ENCODE measurements at regions not wholly inside any gene's neighbourhood (a gene's known extent, or its start where the extent isn't known, plus 50 kb on each side); places are given as distances from the start of the nearest gene placed in this dataset.

DNA sequence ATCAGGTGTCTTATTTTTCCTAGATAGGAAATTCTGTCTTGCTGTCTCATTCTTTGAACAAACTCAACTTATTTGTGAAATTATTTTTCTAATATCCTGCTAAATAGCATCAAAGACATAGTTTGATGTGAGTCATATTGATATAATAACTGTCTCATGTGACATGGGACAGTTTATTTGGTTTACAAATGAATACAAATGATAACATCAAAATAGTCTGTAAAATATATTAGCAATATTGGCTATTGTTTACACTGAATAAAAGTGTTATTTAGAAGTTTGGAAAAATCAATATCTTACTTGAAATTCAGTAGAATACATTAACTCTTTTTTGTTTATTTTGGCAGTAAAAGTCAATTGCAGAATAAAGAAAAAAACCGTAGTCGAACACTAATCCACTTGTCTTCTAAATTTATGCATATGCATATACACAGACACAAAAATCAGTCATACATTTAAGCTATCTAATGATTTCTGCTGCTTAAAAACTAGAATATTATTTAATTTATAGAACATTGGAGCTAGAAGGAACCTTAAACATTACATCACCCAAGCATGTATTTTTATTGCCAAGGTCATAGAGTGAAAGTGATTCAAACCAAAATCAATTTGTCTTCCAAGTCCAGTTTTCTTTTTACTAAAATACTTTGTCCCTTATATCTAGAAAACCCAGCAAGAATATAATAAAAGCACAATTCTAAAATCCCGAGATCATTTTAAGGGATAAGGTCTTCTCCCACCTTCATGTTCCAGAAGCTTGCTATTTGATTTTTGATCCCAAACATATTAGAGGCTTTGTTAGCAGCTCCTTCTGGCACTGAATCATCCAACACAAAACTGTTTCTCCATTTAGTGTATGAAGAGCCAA is 776.5 kb upstream of the SLITRK1 start:
- DNase-seq (ENCODE audit: low read depth in 2 of 2), result no peak

DNA sequence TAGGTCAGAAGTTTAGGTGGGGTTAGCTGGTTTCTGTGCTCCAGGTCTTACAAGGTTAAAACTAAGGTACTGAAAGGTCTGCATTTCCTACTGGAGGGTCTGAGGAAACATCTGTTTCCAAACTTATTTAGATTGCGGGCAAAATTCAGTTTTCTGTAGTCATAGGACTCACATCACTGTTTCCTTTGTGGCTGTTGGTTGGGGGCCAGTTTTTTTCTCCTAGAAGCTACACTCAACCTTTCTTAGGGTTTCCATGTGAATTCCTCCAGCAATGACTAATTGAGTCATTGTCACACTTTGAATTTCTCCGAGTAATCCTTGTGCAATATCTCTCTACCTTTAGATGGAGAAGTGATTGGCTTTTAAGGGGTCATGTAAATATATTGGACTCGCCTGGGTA is 773.4 kb upstream of the SLITRK1 start:
- no peak for DNase-seq (ENCODE audit: low read depth in 2 of 2)

DNA sequence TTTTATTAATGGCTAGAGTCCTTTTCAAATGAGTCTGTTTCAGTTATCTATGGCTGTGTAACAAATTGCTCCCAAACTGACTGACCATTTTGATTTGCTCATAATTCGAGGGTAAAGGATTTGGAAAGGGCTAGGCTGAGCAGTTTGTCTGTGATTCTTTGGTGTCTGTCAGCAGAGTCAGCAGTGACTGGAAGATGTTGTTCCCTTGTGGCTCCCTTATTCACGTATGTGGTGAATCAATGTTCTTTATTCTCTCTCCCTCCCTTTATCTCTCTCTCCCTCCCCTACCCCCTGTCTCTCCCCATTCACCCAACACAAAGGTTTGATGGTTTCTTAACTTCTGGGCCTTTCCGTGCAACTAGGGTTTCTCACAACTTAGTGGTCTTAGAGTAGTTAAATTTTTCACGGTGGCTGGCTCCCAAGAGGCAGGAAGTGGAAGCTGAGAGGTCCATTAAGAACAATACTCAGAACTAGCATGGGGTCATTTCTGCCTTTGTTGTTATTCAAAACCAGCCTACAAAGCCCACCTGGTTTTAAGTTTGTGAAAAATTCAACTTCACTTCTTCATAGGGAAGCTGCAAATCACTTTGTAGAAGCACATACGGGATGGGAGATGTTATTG is 772.5 kb upstream of the SLITRK1 start:
- DNase-seq (ENCODE audit: low read depth in 2 of 2), result no peak

DNA sequence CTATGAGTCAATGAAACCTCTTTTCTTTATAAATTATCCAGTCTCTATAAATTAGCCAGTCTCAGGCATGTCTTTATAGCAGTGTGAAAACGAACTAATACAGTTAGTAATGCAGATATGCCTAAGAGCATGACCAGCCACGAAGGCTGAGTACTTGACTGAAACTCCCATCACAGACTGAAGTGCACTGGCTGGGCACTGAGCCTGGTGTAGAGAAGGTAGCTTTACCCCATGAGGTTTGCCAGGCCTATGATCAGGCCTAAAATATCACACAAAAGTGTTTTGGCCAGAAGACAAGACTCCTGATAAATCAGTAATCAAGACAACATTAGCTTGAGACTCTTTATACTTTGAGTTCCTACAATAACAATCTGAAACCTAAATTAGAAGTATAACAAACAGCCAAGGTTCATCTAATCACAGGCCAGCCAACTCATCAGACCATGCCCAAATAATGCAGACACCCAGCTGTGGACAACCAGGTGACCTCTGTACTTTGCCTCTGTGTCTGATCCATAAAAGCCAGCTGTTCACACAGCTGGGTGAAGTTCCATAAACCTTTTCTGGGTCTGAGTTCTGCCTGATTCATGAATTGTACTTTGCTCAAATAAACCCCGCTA is 771.8 kb upstream of the SLITRK1 start:
- DNase-seq (ENCODE audit: low read depth in 2 of 2), result no peak

DNA sequence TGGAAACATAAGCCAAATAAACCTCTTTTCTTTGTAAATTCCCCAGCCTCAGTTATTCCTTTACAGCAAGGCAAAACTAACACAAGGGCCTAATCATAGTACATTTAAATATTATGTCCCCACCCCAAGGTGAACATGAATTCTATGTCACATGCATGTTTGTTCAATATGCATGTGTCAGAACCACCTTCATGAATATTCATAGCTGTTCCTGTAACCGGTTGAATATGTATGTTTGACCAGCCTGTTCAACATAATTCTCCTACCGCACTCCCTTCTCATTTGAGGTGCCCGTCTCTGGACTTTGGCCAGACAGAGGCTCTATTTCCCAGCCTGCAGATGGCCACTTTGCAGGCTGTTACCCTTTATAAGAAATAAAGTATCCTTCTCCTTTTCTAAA is 769.4 kb upstream of the SLITRK1 start:
- DNase-seq (ENCODE audit: low read depth in 2 of 2), result no peak

DNA sequence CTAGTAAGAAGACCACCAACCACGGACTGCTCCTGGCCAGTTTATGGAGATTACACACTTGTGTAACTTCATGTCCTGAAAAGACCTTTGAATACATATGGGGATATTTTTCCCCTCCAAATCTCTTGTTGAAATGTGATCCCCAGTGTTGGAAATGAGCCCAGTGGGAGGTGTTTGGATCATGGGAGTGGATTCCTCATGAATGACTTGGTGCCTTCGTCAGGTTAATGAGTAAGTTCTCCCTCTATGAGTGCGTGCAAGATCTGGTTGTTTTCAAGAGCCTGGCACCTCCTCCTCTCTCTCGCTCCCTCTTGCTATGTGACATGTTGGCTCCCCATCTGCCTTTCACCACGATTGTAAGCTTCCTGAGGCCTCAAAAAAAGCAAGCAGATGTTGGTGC is 769.0 kb upstream of the SLITRK1 start:
- DNase-seq (ENCODE audit: low read depth in 2 of 2), result no peak

DNA sequence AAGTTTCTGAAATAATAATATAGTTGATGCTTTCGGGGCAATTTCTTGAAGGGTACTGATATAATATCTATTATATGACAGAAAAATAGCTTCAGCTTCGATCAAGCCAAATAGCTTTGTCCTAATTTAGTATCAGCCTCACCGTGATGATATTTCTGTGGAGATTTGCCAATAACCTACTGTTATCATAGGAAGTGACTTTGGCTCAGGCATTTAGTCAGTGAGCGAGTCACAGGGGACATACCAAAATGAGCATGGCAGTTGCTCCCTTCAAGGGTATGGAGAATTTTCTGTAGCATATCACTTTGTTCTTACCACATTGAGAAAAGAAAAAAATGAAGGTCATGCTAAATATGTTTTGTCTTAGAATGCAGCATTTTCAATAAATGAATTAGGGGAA is 767.6 kb upstream of the SLITRK1 start:
- DNase-seq (ENCODE audit: low read depth in 2 of 2), result no peak

DNA sequence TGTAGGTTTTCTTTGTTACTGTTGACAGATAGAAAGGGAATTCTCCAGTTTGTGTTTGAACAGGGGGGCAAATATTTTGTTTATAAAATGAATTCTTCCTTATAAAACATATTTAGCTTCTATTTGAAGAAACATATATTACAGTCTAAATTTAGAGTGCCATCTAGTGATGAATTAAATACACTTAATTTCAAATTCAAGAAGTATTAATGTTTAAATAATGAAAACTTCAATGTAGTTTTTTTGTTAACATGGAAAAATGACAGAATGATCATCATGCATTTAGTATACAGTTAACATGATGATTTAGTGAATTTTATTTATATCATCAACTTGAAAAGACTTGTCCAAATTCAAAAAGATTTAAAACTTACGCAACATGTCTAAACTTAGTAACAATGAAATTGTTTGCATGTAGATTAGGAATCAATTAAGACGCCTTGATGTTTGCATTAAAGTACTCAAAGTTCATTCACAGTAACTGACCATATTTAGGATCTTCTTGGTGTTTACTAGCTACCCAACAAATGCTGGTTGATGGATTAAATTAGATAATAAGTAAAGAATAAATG is 765.9 kb upstream of the SLITRK1 start:
- no peak for DNase-seq (ENCODE audit: low read depth in 2 of 2)

DNA sequence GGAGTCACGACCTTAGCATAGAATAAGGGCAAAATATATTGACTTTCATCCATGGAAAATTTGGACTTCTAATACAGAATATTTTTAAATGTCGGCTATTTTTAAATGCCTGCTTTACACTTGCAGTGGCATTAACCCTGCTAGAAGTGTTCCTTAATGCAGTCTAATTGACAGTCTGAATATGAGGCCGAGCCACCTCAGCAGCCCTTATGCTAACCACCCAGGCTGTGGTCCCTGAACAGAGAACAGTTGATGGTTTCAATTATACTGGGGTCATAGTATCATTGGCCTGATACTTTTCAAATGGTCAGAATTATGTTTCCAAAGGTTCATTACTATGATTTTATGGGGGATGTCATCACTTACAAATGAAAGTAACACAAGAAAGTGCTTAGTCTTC is 764.7 kb upstream of the SLITRK1 start:
- DNase-seq (ENCODE audit: low read depth in 2 of 2), result no peak

DNA sequence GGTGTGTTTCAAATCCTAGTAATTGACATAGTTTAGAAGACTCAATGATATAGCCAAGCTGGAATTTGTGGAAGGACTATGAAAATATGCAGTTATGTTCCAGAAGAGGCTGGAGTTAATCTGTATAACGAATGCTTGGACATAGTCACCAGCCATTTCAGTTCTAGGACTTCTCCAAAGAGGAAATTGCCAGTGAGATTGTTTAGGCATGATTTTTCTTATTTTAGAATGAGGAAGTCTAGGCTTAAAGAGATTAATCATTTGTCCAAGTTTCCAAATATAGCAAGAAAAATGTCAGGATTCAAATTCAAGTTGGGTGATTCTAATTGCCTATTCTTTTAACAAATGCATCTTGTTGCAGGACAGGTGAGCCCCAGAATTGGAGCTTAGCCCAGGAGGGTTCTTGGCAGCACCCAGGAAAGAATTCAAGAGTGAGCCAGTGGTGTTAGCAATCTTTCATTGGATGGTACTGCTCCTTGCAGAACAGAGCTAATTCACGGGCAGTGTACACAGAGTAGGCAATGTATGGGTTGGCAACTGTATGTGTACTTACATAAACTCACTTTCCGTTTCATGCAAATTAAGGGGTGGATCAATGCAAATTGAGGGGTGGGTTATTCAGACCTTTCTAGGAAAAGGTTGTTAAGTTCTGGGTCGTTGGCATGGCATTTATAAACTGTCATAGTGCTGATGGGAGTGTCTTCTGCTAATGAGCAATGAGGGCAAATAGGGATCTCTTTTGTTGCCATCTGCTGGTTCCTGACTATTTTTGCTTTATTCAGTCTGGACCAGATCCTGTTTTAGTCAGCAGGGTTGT is 763.1 kb upstream of the SLITRK1 start:
- no peak for DNase-seq (ENCODE audit: low read depth in 2 of 2)

DNA sequence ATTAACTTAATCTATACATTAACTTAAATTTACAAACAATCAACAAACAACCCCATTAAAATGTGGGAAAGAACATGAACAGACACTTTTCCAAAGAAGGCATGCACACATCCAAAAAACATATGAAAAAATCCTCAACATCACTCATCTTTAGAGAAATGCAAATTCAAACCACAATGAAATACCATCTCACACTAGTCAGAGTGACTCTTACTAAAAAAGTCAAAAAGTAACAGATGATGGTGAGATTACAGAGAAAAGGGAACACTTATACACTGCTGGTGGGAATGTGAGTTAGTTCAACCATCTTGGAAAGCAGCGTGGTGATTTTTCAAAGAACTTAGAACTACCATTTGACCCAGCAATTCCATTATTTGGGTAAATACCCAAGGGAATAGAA is 759.2 kb upstream of the SLITRK1 start:
- DNase-seq (ENCODE audit: low read depth in 2 of 2), result no peak

DNA sequence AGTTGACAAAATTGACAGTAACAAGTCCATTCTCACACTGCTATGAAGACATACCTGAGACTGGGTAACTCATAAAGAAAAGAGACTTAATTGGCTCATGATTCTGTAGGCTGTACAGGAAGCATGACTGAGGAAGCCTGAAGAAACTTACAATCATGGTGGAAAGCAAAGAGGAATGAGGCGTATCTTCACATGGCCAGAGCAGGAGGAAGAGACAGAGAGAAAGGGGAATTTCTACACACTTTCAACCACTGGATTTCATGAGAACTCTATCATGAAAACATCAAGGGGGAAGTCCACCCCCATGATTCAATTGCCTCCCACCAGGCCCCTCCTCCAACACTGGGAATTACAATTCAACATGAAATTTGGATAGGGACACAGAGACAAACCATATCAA is 758.4 kb upstream of the SLITRK1 start:
- no peak for DNase-seq (ENCODE audit: low read depth in 2 of 2)

DNA sequence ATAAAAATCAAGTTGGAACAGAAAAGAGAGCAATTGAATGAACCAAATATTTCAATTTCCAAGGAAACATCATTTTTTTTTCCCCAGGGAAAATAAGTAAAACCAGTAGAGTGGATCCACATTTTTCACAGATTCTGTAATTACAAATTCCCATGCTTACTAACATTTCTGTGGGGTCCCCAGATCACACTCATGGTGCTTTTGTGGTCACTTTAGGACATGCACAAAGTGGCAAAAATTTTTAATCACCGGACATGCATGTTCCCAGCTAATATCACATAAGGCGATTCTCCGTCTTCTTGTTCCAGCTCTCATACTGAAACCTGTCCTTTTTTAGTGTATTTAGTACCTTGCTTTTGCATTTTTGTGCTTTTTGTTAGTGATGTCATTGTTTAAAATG is 748.2 kb upstream of the SLITRK1 start:
- DNase-seq (ENCODE audit: low read depth in 2 of 2), result no peak

DNA sequence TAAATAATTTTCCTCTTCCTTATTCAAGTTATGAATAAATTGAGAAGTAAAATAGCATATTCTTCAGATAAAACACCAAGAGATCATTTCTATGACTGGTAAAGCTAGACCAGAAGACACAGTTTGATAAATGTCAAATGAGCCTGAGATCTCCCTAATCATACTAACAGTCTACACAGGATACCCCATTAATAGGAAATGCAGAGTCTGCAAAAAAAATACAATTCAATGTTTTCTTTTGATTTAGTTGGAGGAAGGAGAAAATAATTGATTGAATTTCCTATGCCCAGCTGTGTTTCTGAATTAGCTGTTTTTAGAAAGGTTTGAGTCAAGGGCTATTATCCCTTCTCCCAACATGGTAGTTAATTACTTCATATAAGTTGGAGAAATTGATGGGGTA is 734.6 kb upstream of the SLITRK1 start:
- DNase-seq (ENCODE audit: low read depth in 2 of 2), result no peak

DNA sequence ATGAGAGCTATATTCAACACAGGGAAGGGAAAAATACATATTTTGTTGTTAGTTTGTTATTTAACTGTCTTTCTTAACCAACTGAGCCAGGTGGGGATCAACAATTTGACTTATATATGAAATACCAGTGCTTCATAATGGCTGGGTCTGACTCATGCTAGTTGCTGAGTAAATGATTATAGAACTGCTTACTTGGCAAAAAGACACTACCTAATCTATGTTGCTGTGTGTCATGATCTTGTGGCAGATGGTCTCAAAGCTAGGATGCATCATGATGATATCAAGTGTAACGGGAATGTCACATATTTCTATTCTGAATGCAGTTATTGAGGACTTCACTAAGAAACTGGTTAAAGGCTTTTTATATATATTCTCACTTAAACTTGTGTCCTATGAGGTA is 727.4 kb upstream of the SLITRK1 start:
- no peak for DNase-seq (ENCODE audit: low read depth in 2 of 2)

DNA sequence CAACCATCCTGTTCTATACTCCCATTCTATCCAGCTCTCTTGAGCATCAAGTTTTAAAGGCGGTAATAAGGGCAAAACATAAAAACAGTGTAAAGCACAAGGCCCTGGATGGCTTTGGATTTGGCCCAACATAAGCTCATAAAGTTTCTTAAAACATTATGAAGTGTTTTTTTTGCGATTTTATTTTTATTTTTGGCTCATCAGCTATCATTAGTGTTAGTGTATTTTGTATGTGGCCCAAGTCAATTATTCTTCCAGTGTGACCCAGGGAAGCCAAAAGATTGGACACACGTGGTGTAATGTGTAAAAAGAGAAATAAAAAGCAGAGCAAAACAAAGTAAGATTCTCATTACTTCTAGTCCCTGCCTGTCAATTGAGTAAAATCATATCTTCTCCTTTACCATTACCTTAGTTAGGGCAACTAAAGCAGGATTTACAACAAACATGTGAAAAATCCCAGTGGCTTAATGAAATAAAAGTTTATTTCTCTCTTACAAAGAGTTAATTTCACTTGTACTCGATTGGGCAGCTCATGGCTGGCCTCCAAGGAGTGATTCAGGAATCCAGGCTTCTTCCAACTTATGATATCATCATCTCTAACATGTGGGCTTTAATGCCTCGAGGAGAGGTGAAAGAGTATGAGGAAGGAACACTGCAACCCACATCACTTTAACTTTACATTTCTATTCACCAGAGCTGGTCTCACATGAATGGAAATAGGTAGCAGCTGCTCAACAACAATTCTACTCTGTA is 725.2 kb upstream of the SLITRK1 start:
- no peak for DNase-seq (ENCODE audit: low read depth in 2 of 2)

DNA sequence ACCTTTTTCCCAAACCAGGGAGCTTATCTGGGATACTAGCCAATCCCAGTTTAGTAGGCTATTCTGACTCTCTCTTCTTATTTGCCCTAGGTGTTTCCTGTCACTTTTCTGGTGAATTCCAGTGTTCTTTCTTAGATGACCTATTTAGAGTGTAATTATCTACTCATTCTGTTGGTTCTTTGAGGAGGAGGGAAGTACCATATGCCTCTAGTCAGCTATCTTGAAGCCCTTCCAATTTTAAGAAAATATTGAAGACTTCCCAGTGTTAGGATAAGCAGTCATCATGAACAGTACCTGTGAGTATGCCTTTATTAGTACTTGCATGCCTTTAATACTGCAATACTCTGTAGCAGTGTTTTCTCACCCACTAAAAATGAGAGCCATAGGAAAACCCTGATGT is 724.3 kb upstream of the SLITRK1 start:
- DNase-seq (ENCODE audit: low read depth in 2 of 2), result no peak

DNA sequence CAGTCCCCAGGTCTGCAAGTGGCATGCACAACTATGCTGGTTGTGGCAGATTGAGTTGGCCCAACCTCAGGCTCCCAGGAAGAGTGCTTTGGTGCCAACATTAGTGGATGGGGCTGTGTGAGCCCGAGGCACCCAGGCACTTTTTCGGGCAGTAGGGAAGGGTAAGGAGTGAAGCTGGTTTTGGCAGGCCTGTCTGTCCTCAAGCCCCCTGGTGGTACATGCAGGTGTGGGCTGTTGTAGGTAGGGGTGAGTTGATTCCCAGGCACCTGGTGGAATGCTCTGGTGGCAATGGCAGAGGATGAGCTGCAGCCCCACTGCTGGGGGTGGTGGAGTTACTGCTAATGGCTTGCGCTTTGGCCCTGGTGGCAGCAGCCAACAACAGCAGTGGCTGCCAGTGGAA is 723.7 kb upstream of the SLITRK1 start:
- DNase-seq (ENCODE audit: low read depth in 2 of 2), result no peak

DNA sequence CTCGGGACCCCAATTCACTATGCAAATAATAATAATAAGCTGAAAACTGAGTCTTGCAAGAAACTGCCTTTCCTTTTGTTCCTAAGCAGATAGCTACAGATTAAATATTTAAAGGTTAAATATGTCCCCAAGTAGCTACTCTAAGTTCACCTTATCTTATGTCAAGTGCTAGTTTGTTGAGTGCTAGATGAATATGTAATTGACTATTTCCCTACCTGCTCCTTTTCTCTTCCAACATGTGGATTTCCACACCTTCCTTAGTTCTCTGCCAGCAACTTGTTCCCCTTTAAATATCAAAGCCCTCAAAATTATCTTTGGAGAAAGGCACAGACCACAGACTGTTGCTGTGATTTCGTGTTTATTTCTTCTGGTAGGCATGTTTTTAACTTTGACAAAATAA is 709.2 kb upstream of the SLITRK1 start:
- no peak for DNase-seq (ENCODE audit: low read depth in 2 of 2)

DNA sequence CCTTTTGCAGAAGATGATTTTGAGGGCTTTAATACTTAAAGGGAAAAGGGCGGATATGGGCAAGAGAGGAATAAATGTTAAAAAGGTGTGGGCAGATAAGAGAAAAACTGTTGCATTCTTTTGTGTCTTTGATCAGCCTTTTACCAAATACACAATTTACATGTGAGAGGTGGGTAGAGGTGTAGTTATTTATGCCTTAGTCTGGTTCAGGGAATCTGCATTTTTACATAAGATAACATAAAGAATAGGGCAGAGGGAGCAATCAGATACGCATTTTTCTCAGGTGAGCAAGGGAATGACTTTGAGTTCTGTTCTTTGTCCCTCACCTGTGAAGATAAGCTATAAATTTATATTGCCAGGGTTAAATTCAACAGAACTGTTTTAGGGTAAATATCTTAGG is 708.4 kb upstream of the SLITRK1 start:
- no peak for DNase-seq (ENCODE audit: low read depth in 2 of 2)

DNA sequence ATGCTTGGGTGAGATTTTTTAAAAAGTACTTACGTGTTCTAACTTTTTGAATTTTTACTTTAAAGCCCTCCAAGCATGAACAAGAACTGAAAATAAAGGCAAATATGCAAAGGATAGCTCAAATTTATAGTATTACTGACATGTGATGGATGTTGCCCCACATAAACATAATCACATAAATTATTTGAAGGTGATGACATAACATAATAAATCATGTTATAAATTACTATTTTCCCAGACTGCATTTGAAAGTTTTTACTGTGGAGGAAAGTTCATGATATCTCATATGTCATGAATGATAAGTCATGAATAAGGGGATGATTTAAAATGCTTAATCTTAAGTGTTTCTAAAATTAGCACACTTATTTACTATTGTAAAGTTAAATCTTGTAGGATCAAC is 705.7 kb upstream of the SLITRK1 start:
- no peak for DNase-seq (ENCODE audit: low read depth in 2 of 2)
